ENCODE measurements at regions not wholly inside any gene's neighbourhood (a gene's known extent, or its start where the extent isn't known, plus 50 kb on each side); places are given as distances from the start of the nearest gene placed in this dataset.

DNA sequence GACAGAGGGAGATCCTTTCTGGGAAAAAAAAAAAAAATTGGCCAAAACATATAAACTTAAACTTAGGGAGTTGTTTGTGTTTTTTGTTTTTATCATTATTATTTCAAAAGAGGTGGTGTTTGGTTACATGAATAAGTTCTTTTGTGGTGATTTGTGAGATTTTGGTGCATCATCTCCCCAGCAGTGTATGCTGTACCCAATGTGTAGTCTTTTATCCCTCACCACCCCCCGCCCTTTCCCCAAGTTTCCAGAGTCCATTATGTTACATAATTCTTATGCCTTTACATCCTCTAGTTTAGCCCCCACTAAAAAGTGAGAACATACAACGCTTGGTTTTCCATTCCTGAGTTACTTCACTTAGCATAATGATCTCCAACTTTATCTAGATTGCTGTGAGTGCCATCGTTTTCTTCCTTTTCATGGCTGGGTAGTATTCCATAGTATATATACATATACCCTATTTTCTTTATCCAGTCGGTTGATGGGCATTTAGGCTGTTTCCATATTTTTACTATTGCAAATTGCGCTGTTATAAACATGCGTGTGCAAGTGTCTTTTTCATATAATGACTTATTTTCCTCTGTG lies 148.1 kb upstream of the ZNF92 start:
- Histone ChIP-seq H3K4me2 (replicated peaks; ENCODE audit: low read depth, low read length, poor library complexity, severe bottlenecking) (no peak overlapping the region), H4K20me1 (ENCODE audit: control insufficient read depth, insufficient read depth, low read length, poor library complexity, severe bottlenecking) (no peaks in the 10 kb centered on the region), H3K79me2 (ENCODE audit: control insufficient read depth, insufficient read depth, low read length) (no peaks in the 10 kb centered on the region), H3K4me3 (ENCODE audit: control extremely low read depth in 1 of 5, extremely low read depth in 1 of 5, insufficient read depth in 1 of 5, low read depth in 2 of 5, low read length in 4 of 5) (no peak overlapping the region), H3K27ac (ENCODE audit: low read length in 2 of 2) (no peak overlapping the region), H3K9me3 (ENCODE audit: control extremely low read depth in 1 of 3, control insufficient read depth in 2 of 3, insufficient read depth in 1 of 3, low read length in 2 of 3) (no peaks in the 10 kb centered on the region), H3K4me1 (ENCODE audit: control insufficient read depth in 2 of 2, insufficient read depth in 2 of 2, low read length in 2 of 2) (no peaks in the 10 kb centered on the region), H3K27me3 (replicated peaks in 1 of 4; ENCODE audit: control extremely low read depth in 1 of 4, control insufficient read depth in 3 of 4, insufficient read depth in 4 of 4, low read length in 3 of 4) (no peaks in the 10 kb centered on the region), H2AFZ (ENCODE audit: insufficient read depth, low read depth, low read length, poor library complexity, severe bottlenecking) (no peak overlapping the region), H3K36me3 (replicated peaks in 1 of 2; ENCODE audit: control extremely low read depth in 1 of 2, control insufficient read depth in 1 of 2, extremely low read depth in 1 of 2, insufficient read depth in 2 of 2, low read length in 1 of 2) (no peaks in the 10 kb centered on the region), H3K9ac (ENCODE audit: low read length) (no peak overlapping the region)
- H3K27me3 Mint-ChIP-seq = no peaks in the 10 kb centered on the region
- no peak for DNase-seq
- H3K4me3 Mint-ChIP-seq = no peak overlapping the region
- ChIA-PET POLR2A (no interaction called here), CTCF (no interaction called here)
- WGBS (ENCODE audit: insufficient coverage) = no CpG with 5 or more reads among the region's 6 CpGs
- no peak for ATAC-seq (ENCODE audit: low read depth)
- TF ChIP-seq EZH2 (IDR thresholded peaks at IDR 0.05; ENCODE audit: borderline replicate concordance, insufficient read depth, low read depth, low read length, poor library complexity, severe bottlenecking) = no peak
- TF ChIP-seq, protein P1, sequence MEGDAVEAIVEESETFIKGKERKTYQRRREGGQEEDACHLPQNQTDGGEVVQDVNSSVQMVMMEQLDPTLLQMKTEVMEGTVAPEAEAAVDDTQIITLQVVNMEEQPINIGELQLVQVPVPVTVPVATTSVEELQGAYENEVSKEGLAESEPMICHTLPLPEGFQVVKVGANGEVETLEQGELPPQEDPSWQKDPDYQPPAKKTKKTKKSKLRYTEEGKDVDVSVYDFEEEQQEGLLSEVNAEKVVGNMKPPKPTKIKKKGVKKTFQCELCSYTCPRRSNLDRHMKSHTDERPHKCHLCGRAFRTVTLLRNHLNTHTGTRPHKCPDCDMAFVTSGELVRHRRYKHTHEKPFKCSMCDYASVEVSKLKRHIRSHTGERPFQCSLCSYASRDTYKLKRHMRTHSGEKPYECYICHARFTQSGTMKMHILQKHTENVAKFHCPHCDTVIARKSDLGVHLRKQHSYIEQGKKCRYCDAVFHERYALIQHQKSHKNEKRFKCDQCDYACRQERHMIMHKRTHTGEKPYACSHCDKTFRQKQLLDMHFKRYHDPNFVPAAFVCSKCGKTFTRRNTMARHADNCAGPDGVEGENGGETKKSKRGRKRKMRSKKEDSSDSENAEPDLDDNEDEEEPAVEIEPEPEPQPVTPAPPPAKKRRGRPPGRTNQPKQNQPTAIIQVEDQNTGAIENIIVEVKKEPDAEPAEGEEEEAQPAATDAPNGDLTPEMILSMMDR (IDR thresholded peaks at IDR 0.05) = no peak
- peaks cover 2% of the 10 kb centered on the region for H3K4me1 Mint-ChIP-seq
- no peak overlapping the region for H3K27ac Mint-ChIP-seq
- intact Hi-C loops (cut with micrococcal nuclease) = no loop called here
- no peaks in the 10 kb centered on the region for H3K9me3 Mint-ChIP-seq (ENCODE audit: insufficient read depth)

DNA sequence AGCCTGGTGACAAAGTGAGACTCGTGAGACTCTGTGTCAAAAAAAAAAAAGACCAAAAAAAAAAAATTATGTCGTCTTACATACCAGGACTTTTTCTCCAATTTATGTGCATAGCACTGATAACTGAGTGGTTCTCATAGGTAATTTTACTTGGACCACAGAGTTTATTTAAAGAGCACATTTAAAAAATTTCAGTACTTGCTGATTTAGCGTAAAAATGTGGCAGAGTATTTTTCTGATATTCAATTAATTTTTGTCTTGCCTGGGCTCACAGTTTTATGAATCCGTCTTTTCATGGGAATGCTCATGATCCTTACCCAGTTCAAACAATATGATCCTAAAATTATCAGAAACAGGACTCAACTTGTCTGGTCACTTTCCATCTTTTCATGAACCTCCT lies 151.0 kb upstream of the ZNF92 start:
- no peak overlapping the region for H3K4me3 ChIP-seq (ENCODE audit: control extremely low read depth in 1 of 5, extremely low read depth in 1 of 5, insufficient read depth in 1 of 5, low read depth in 2 of 5, low read length in 4 of 5)
- no peak overlapping the region for H3K4me2 ChIP-seq (replicated peaks; ENCODE audit: low read depth, low read length, poor library complexity, severe bottlenecking)
- no peaks in the 10 kb centered on the region for H3K27me3 ChIP-seq (replicated peaks in 1 of 4; ENCODE audit: control extremely low read depth in 1 of 4, control insufficient read depth in 3 of 4, insufficient read depth in 4 of 4, low read length in 3 of 4)
- no peak overlapping the region for H3K27ac ChIP-seq (ENCODE audit: low read length in 2 of 2)
- CTCF ChIA-PET = interaction anchor here (0.9 kb wide), 1 partner anchor 85 kb away, joined by 3 read pairs; no protein-coding TSS in a partner anchor
- H4K20me1 ChIP-seq (ENCODE audit: control insufficient read depth, insufficient read depth, low read length, poor library complexity, severe bottlenecking) = no peaks in the 10 kb centered on the region
- no peak overlapping the region for H3K4me3 Mint-ChIP-seq
- no peaks in the 10 kb centered on the region for H3K36me3 ChIP-seq (replicated peaks in 1 of 2; ENCODE audit: control extremely low read depth in 1 of 2, control insufficient read depth in 1 of 2, extremely low read depth in 1 of 2, insufficient read depth in 2 of 2, low read length in 1 of 2)
- H3K27ac Mint-ChIP-seq = no peak overlapping the region
- peaks cover 2% of the 10 kb centered on the region for H3K4me1 Mint-ChIP-seq
- H3K9ac ChIP-seq (ENCODE audit: low read length) = no peak overlapping the region
- H3K9me3 ChIP-seq (ENCODE audit: control extremely low read depth in 1 of 3, control insufficient read depth in 2 of 3, insufficient read depth in 1 of 3, low read length in 2 of 3) = no peaks in the 10 kb centered on the region
- no peaks in the 10 kb centered on the region for H3K79me2 ChIP-seq (ENCODE audit: control insufficient read depth, insufficient read depth, low read length)
- POLR2A ChIA-PET = no interaction called here
- H3K4me1 ChIP-seq (ENCODE audit: control insufficient read depth in 2 of 2, insufficient read depth in 2 of 2, low read length in 2 of 2) = no peaks in the 10 kb centered on the region
- no CpG with 5 or more reads among the region's 4 CpGs for WGBS (ENCODE audit: insufficient coverage)
- TF ChIP-seq, protein P1 (IDR thresholded peaks at IDR 0.05) = no peak
- TF ChIP-seq EZH2 (IDR thresholded peaks at IDR 0.05; ENCODE audit: borderline replicate concordance, insufficient read depth, low read depth, low read length, poor library complexity, severe bottlenecking) = no peak
- no peak overlapping the region for H2AFZ ChIP-seq (ENCODE audit: insufficient read depth, low read depth, low read length, poor library complexity, severe bottlenecking)
- ATAC-seq (ENCODE audit: low read depth) = no peak
- H3K27me3 Mint-ChIP-seq = no peaks in the 10 kb centered on the region
- DNase-seq = no peak
- H3K9me3 Mint-ChIP-seq (ENCODE audit: insufficient read depth) = no peaks in the 10 kb centered on the region
- intact Hi-C loops (cut with micrococcal nuclease) = no loop called here

Data from B cell (primary cell).